ENCODE measurements at regions not wholly inside any gene's neighbourhood (a gene's known extent, or its start where the extent isn't known, plus 50 kb on each side); places are given as distances from the start of the nearest gene placed in this dataset.

DNA sequence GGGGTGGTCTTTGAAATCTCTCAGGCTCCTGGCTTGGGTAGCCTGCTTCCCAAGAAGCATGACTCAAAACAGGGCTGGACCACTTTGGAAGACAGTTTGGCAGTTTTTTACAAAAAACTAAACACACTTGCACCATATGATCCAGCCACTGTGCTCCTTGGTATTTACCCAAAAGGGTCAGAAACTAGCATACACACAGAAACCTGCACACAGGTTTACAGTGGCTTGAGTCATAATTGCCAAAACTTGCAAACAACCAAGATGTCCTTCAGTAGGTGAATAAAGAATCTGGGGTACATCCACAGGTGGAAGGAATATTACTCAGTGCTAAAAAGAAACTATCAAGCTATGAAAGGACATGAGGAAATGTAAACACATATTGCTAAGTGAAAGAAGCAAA, 323.2 kb upstream of the CDH5 start:
- TF ChIP-seq POLR2A (IDR thresholded peaks at IDR 0.05), result no peak
- TF ChIP-seq, protein P1, sequence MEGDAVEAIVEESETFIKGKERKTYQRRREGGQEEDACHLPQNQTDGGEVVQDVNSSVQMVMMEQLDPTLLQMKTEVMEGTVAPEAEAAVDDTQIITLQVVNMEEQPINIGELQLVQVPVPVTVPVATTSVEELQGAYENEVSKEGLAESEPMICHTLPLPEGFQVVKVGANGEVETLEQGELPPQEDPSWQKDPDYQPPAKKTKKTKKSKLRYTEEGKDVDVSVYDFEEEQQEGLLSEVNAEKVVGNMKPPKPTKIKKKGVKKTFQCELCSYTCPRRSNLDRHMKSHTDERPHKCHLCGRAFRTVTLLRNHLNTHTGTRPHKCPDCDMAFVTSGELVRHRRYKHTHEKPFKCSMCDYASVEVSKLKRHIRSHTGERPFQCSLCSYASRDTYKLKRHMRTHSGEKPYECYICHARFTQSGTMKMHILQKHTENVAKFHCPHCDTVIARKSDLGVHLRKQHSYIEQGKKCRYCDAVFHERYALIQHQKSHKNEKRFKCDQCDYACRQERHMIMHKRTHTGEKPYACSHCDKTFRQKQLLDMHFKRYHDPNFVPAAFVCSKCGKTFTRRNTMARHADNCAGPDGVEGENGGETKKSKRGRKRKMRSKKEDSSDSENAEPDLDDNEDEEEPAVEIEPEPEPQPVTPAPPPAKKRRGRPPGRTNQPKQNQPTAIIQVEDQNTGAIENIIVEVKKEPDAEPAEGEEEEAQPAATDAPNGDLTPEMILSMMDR (IDR thresholded peaks at IDR 0.05), result no peak
- no peak for TF ChIP-seq POLR2AphosphoS5 (IDR thresholded peaks at IDR 0.05)
- no peak for TF ChIP-seq EP300 (IDR thresholded peaks at IDR 0.05)

All from suprapubic skin (tissue), 4 donors.